K562 (cell line): ENCODE measurements at regions not wholly inside any gene's neighbourhood (a gene's known extent, or its start where the extent isn't known, plus 50 kb on each side); places are given as distances from the start of the nearest gene placed in this dataset.

Experiments
- FOSL1 ChIP-seq: fragments of 200-800 bp; sonication (Bioruptor generic); conservative IDR thresholded peaks from 2 replicates; pipeline ENCODE4 v1.6.1; 2016; ENCODE audit warnings: missing genetic modification characterization, missing compliant biosample characterization
- REST ChIP-seq, 2 experiments: fragments of 450-650 bp; formaldehyde crosslinking in 1 of 2; IDR thresholded peaks; 2 replicates each; pipeline versions ENCODE4 v1.4.0 to v1.6.1; 2014 to 2020; ENCODE audit warnings: mild to moderate bottlenecking in 2 of 2, borderline replicate concordance in 1 of 2, low read depth in 1 of 2
- SRF ChIP-seq, 2 experiments: fragments of 250-450, 450-650 bp in 1 of 2; sonication (Bioruptor Pico) in 1 of 2; sonication (generic) in 1 of 2; formaldehyde crosslinking; IDR thresholded peaks; 2 replicates each; pipeline versions ENCODE4 v1.5.0 to v1.5.1; 2020 to 2022; ENCODE audit warnings: mild to moderate bottlenecking in 1 of 2, missing genetic modification reagents in 1 of 2
- TF ChIP-seq, protein P1 (sequence below), 2 experiments: fragments of 450-650 bp in 1 of 2; sonication (generic) in 1 of 2; formaldehyde crosslinking in 1 of 2; IDR thresholded peaks in 1 of 2; conservative IDR thresholded peaks in 1 of 2; 2 replicates each; pipeline versions ENCODE4 v1.6.1 to v1.8.1; 2016 to 2023; ENCODE audit warnings: mild to moderate bottlenecking in 2 of 2, moderate library complexity in 2 of 2, inconsistent platforms in 1 of 2, missing genetic modification reagents in 1 of 2

DNA sequence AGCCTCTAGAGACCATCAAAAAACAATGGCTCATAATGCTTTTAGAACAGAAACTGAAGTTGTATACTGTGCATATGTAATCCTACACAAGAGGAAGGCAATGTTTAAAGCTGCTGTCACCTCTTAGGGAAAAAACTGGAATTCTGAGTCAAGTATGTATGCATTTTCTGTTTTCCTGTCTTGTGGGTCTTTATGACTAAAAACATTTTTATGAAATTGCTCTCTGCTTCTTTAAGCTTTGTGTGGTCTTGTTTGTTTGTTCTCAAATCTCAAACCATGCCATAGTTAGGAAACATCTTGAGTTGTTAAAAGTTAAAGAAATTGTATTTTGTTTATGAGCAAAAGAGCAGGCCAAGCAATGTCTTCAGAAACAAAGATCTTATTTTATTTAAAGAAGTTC lies 80.9 kb upstream of the SOX2 start:
- TF ChIP-seq FOSL1 = no peak
- TF ChIP-seq SRF (CRISPR knock-in tag; IDR thresholded peaks at IDR 0.05) = no peak
- TF ChIP-seq, protein P1, sequence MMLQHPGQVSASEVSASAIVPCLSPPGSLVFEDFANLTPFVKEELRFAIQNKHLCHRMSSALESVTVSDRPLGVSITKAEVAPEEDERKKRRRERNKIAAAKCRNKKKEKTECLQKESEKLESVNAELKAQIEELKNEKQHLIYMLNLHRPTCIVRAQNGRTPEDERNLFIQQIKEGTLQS (IDR thresholded peaks at IDR 0.05) = no peak
- TF ChIP-seq, protein P1 (CRISPR knock-in tag; conservative IDR thresholded peaks at IDR 0.05) = no peak
- no peak for TF ChIP-seq REST (IDR thresholded peaks at IDR 0.05; ENCODE audit: borderline replicate concordance)
- no peak for TF ChIP-seq REST (CRISPR knock-in tag; IDR thresholded peaks at IDR 0.05; ENCODE audit: low read depth)
